ENCODE measurements at regions not wholly inside any gene's neighbourhood (a gene's known extent, or its start where the extent isn't known, plus 50 kb on each side); places are given as distances from the start of the nearest gene placed in this dataset.
"Not testable (repeated sequence)": the region's sequence is repeated elsewhere in the genome, so short reads cannot be mapped to it uniquely, and the experiment has no call there.

GRCh38 chr16:26475596-26475995, 591.1 kb upstream of the C16orf82 start:
- FAIRE-seq = no peak
- no peak for DNase-seq (ENCODE audit: extremely low spot score, insufficient read length, low read depth)

- FAIRE-seq = no peak
- DNase-seq (ENCODE audit: extremely low spot score, insufficient read length, low read depth) = no peak
Measured at GRCh38 chr16:26491101-26491670, 575.5 kb upstream of the C16orf82 start.

- DNase-seq (ENCODE audit: extremely low spot score, insufficient read length, low read depth) = no peak
- no peak for FAIRE-seq
Measured at GRCh38 chr16:26491962-26492361, 574.8 kb upstream of the C16orf82 start.

GRCh38 chr16:26493751-26494150, 573.0 kb upstream of the C16orf82 start:
- no peak for FAIRE-seq
- no peak for DNase-seq (ENCODE audit: extremely low spot score, insufficient read length, low read depth)

GRCh38 chr16:26497896-26498295, 568.8 kb upstream of the C16orf82 start:
- no peak for DNase-seq (ENCODE audit: extremely low spot score, insufficient read length, low read depth)
- no peak for FAIRE-seq

GRCh38 chr16:26500326-26500725, 566.4 kb upstream of the C16orf82 start:
- DNase-seq (ENCODE audit: extremely low spot score, insufficient read length, low read depth) (no peak), FAIRE-seq (no peak)

GRCh38 chr16:26505496-26505895, 561.2 kb upstream of the C16orf82 start:
- FAIRE-seq = no peak

GRCh38 chr16:26508946-26509345, 557.8 kb upstream of the C16orf82 start:
- DNase-seq (ENCODE audit: extremely low spot score, insufficient read length, low read depth) = not testable (repeated sequence)

More at GRCh38 chr16:26505496-26505895, 561.2 kb upstream of the C16orf82 start:
- no peak for DNase-seq (ENCODE audit: extremely low spot score, insufficient read length, low read depth)

GRCh38 chr16:26510924-26511323, 555.8 kb upstream of the C16orf82 start:
- no peak for FAIRE-seq
- no peak for DNase-seq (ENCODE audit: extremely low spot score, insufficient read length, low read depth)

More at GRCh38 chr16:26508946-26509345, 557.8 kb upstream of the C16orf82 start:
- not testable (repeated sequence) for FAIRE-seq

GRCh38 chr16:26511463-26511862, 555.3 kb upstream of the C16orf82 start:
- DNase-seq (ENCODE audit: extremely low spot score, insufficient read length, low read depth) (no peak), FAIRE-seq (no peak)

GRCh38 chr16:26521626-26522025, 545.1 kb upstream of the C16orf82 start:
- FAIRE-seq (no peak), DNase-seq (ENCODE audit: extremely low spot score, insufficient read length, low read depth) (no peak)

GRCh38 chr16:26524281-26524680, 542.4 kb upstream of the C16orf82 start:
- no peak for FAIRE-seq
- DNase-seq (ENCODE audit: extremely low spot score, insufficient read length, low read depth) = no peak

- FAIRE-seq (no peak), DNase-seq (ENCODE audit: extremely low spot score, insufficient read length, low read depth) (no peak)
Measured at GRCh38 chr16:26524846-26525245, 541.9 kb upstream of the C16orf82 start.

- FAIRE-seq (no peak), DNase-seq (ENCODE audit: extremely low spot score, insufficient read length, low read depth) (no peak)
Measured at GRCh38 chr16:26525856-26526255, 540.9 kb upstream of the C16orf82 start.

GRCh38 chr16:26526633-26527032, 540.1 kb upstream of the C16orf82 start:
- FAIRE-seq = no peak
- DNase-seq (ENCODE audit: extremely low spot score, insufficient read length, low read depth) = no peak

GRCh38 chr16:26530584-26531289, 536.0 kb upstream of the C16orf82 start:
- FAIRE-seq (no peak), DNase-seq (ENCODE audit: extremely low spot score, insufficient read length, low read depth) (no peak)

- DNase-seq (ENCODE audit: extremely low spot score, insufficient read length, low read depth) (no peak), FAIRE-seq (no peak)
Measured at GRCh38 chr16:26531290-26531730, 535.4 kb upstream of the C16orf82 start.

- FAIRE-seq = no peak
- DNase-seq (ENCODE audit: extremely low spot score, insufficient read length, low read depth) = no peak
Measured at GRCh38 chr16:26532456-26532855, 534.3 kb upstream of the C16orf82 start.

GRCh38 chr16:26542198-26542597, 524.5 kb upstream of the C16orf82 start:
- DNase-seq (ENCODE audit: extremely low spot score, insufficient read length, low read depth) = no peak
- no peak for FAIRE-seq

GRCh38 chr16:26546573-26546972, 520.2 kb upstream of the C16orf82 start:
- FAIRE-seq (no peak), DNase-seq (ENCODE audit: extremely low spot score, insufficient read length, low read depth) (no peak)

GRCh38 chr16:26547681-26548080, 519.0 kb upstream of the C16orf82 start:
- FAIRE-seq = no peak
- no peak for DNase-seq (ENCODE audit: extremely low spot score, insufficient read length, low read depth)
